ENCODE measurements at regions not wholly inside any gene's neighbourhood (a gene's known extent, or its start where the extent isn't known, plus 50 kb on each side); places are given as distances from the start of the nearest gene placed in this dataset.
"Not testable (repeated sequence)": the region's sequence is repeated elsewhere in the genome, so short reads cannot be mapped to it uniquely, and the experiment has no call there.

GRCh38 chrX:101823236-101823635 is 108.6 kb downstream of the ZMAT1 start:
- DNase-seq: no peak
- no peak overlapping the region for H3K4me2 ChIP-seq (ENCODE audit: unreplicated experiment)
- H3K4me1 ChIP-seq (ENCODE audit: insufficient read depth): no peaks in the 10 kb centered on the region
- H2AFZ ChIP-seq: no peak overlapping the region
- H3K27ac ChIP-seq: no peak overlapping the region
- H4K20me1 ChIP-seq (ENCODE audit: insufficient read depth): no peaks in the 10 kb centered on the region
- no peak overlapping the region for H3K9ac ChIP-seq
- H3K9me3 ChIP-seq (ENCODE audit: low read depth): no peaks in the 10 kb centered on the region
- 17 to 43% methylated on average over 1 to 2 of the region's 2 CpGs for WGBS, 2 experiments (ENCODE audit: low coverage in 1 of 2, low lambda C conversion rate in 2 of 2, missing lambda C conversion rate in 2 of 2)
- no peaks in the 10 kb centered on the region for H3K79me2 ChIP-seq (ENCODE audit: insufficient read depth)
- H3K36me3 ChIP-seq (ENCODE audit: low read depth): no peaks in the 10 kb centered on the region
- H3K9me2 ChIP-seq (ENCODE audit: insufficient read depth): no peaks in the 10 kb centered on the region
- TF ChIP-seq EZH2 (IDR thresholded peaks at IDR 0.05; ENCODE audit: insufficient read depth, poor library complexity, severe bottlenecking): no peak
- TF ChIP-seq EZH2phosphoT487 (IDR thresholded peaks at IDR 0.05; ENCODE audit: insufficient read depth, low read depth): no peak
- H3K27me3 ChIP-seq (replicated peaks; ENCODE audit: insufficient read depth): no peaks in the 10 kb centered on the region
- in situ Hi-C loops (cut with MboI): no loop called here
- no peaks in the 10 kb centered on the region for H3F3A ChIP-seq (ENCODE audit: insufficient read depth)
- H3K4me3 ChIP-seq: no peak overlapping the region

- H3K27me3 ChIP-seq (replicated peaks; ENCODE audit: insufficient read depth); H3K9me2 ChIP-seq (ENCODE audit: insufficient read depth); H3K27ac ChIP-seq; H2AFZ ChIP-seq; in situ Hi-C loops (cut with MboI); H3K79me2 ChIP-seq (ENCODE audit: insufficient read depth); H3F3A ChIP-seq (ENCODE audit: insufficient read depth); H4K20me1 ChIP-seq (ENCODE audit: insufficient read depth); H3K4me2 ChIP-seq (ENCODE audit: unreplicated experiment); DNase-seq; H3K36me3 ChIP-seq (ENCODE audit: low read depth); H3K4me1 ChIP-seq (ENCODE audit: insufficient read depth); H3K9ac ChIP-seq; H3K9me3 ChIP-seq (ENCODE audit: low read depth); H3K4me3 ChIP-seq: not testable (repeated sequence)
- 67 to 78% methylated on average over 1 of the region's 1 CpG for WGBS, 2 experiments (ENCODE audit: low coverage in 1 of 2, low lambda C conversion rate in 2 of 2, missing lambda C conversion rate in 2 of 2)
Measured at GRCh38 chrX:101817739-101818138, 114.1 kb downstream of the ZMAT1 start.

GRCh38 chrX:101813200-101813599 is 118.6 kb downstream of the ZMAT1 start:
- 26% methylated on average over 6 of the region's 6 CpGs; no CpG with 5 or more reads in 1 of the 2 experiments for WGBS, 2 experiments (ENCODE audit: low coverage in 1 of 2, low lambda C conversion rate in 2 of 2, missing lambda C conversion rate in 2 of 2)
- no peak overlapping the region for H2AFZ ChIP-seq
- in situ Hi-C loops (cut with MboI): no loop called here
- no peaks in the 10 kb centered on the region for H3K27me3 ChIP-seq (replicated peaks; ENCODE audit: insufficient read depth)
- no peak overlapping the region for H3K4me2 ChIP-seq (ENCODE audit: unreplicated experiment)
- H3K79me2 ChIP-seq (ENCODE audit: insufficient read depth): no peaks in the 10 kb centered on the region
- no peak overlapping the region for H3K9ac ChIP-seq
- no peaks in the 10 kb centered on the region for H3K9me2 ChIP-seq (ENCODE audit: insufficient read depth)
- H4K20me1 ChIP-seq (ENCODE audit: insufficient read depth): no peaks in the 10 kb centered on the region
- H3K36me3 ChIP-seq (ENCODE audit: low read depth): no peaks in the 10 kb centered on the region
- no peaks in the 10 kb centered on the region for H3F3A ChIP-seq (ENCODE audit: insufficient read depth)
- H3K27ac ChIP-seq: no peak overlapping the region
- DNase-seq: no peak
- no peaks in the 10 kb centered on the region for H3K9me3 ChIP-seq (ENCODE audit: low read depth)
- TF ChIP-seq EZH2phosphoT487 (IDR thresholded peaks at IDR 0.05; ENCODE audit: insufficient read depth, low read depth) (no peak), EZH2 (IDR thresholded peaks at IDR 0.05; ENCODE audit: insufficient read depth, poor library complexity, severe bottlenecking) (no peak)
- H3K4me1 ChIP-seq (ENCODE audit: insufficient read depth): no peaks in the 10 kb centered on the region
- H3K4me3 ChIP-seq: no peak overlapping the region

GRCh38 chrX:101803451-101803850 is 128.4 kb downstream of the ZMAT1 start:
- no peak for TF ChIP-seq EZH2 (IDR thresholded peaks at IDR 0.05; ENCODE audit: insufficient read depth, poor library complexity, severe bottlenecking)
- TF ChIP-seq EZH2phosphoT487 (IDR thresholded peaks at IDR 0.05; ENCODE audit: insufficient read depth, low read depth): no peak
- H3K36me3 ChIP-seq (ENCODE audit: low read depth): no peaks in the 10 kb centered on the region
- H3F3A ChIP-seq (ENCODE audit: insufficient read depth): no peaks in the 10 kb centered on the region
- DNase-seq: peak; percentile 23
- no peaks in the 10 kb centered on the region for H3K4me1 ChIP-seq (ENCODE audit: insufficient read depth)
- H3K9me3 ChIP-seq (ENCODE audit: low read depth): no peaks in the 10 kb centered on the region
- in situ Hi-C loops (cut with MboI): no loop called here
- no peak overlapping the region for H2AFZ ChIP-seq
- no peaks in the 10 kb centered on the region for H3K79me2 ChIP-seq (ENCODE audit: insufficient read depth)
- WGBS, 2 experiments (ENCODE audit: low coverage in 1 of 2, low lambda C conversion rate in 2 of 2, missing lambda C conversion rate in 2 of 2): 5 to 9% methylated on average over 2 of the region's 2 CpGs
- no peaks in the 10 kb centered on the region for H4K20me1 ChIP-seq (ENCODE audit: insufficient read depth)
- H3K27me3 ChIP-seq (replicated peaks; ENCODE audit: insufficient read depth): no peaks in the 10 kb centered on the region
- no peak overlapping the region for H3K4me2 ChIP-seq (ENCODE audit: unreplicated experiment)
- H3K4me3 ChIP-seq: no peak overlapping the region
- H3K9me2 ChIP-seq (ENCODE audit: insufficient read depth): no peaks in the 10 kb centered on the region
- no peak overlapping the region for H3K27ac ChIP-seq
- H3K9ac ChIP-seq: no peak overlapping the region

- in situ Hi-C loops (cut with MboI): no loop called here
- Histone ChIP-seq H3F3A (ENCODE audit: insufficient read depth) (no peaks in the 10 kb centered on the region), H2AFZ (peak overlapping the region; percentile 89), H3K4me3 (peak overlapping the region; percentile 74), H3K79me2 (ENCODE audit: insufficient read depth) (no peaks in the 10 kb centered on the region), H3K9me2 (ENCODE audit: insufficient read depth) (no peaks in the 10 kb centered on the region), H3K9me3 (ENCODE audit: low read depth) (no peaks in the 10 kb centered on the region), H4K20me1 (ENCODE audit: insufficient read depth) (no peaks in the 10 kb centered on the region), H3K9ac (peak overlapping the region; percentile 36; the same call in 1 of the 2 replicates), H3K36me3 (ENCODE audit: low read depth) (no peaks in the 10 kb centered on the region), H3K4me2 (ENCODE audit: unreplicated experiment) (peak overlapping the region; percentile 81), H3K27ac (no peak overlapping the region), H3K27me3 (replicated peaks; ENCODE audit: insufficient read depth) (no peaks in the 10 kb centered on the region), H3K4me1 (ENCODE audit: insufficient read depth) (no peaks in the 10 kb centered on the region)
- 0 to 5% methylated on average over 3 of the region's 3 CpGs for WGBS, 2 experiments (ENCODE audit: low coverage in 1 of 2, low lambda C conversion rate in 2 of 2, missing lambda C conversion rate in 2 of 2)
- DNase-seq: peak; percentile 79
- no peak for TF ChIP-seq EZH2phosphoT487 (IDR thresholded peaks at IDR 0.05; ENCODE audit: insufficient read depth, low read depth)
- TF ChIP-seq EZH2 (IDR thresholded peaks at IDR 0.05; ENCODE audit: insufficient read depth, poor library complexity, severe bottlenecking): no peak
Measured at GRCh38 chrX:101799387-101799786, 132.4 kb downstream of the ZMAT1 start.

Measured in GM23248 (cell line).